Neuronal stem cell (in vitro differentiated cells): ENCODE measurements at regions not wholly inside any gene's neighbourhood (a gene's known extent, or its start where the extent isn't known, plus 50 kb on each side); places are given as distances from the start of the nearest gene placed in this dataset.

Experiments used
- DNase-seq: peaks from one replicate; pipeline ENCODE4 v3.0.0-alpha.2; 2013; ENCODE audit warnings: low spot score
- H2AFZ ChIP-seq: one replicate; pipeline ENCODE4 v1.6.1; 2013; ENCODE audit warnings: mild to moderate bottlenecking, low read length, inconsistent platforms
- H2AK5ac ChIP-seq: 2 replicates; pipeline ENCODE4 v1.6.1; 2013; ENCODE audit warnings: low read depth, mild to moderate bottlenecking, inconsistent platforms, low read length, moderate library complexity, mixed read lengths
- H2BK120ac ChIP-seq: 2 replicates; pipeline ENCODE4 v1.6.1; 2013; ENCODE audit warnings: low read depth, mild to moderate bottlenecking, inconsistent platforms, low read length, moderate library complexity, mixed read lengths
- H2BK12ac ChIP-seq: one replicate; pipeline ENCODE4 v1.6.1; 2013; ENCODE audit warnings: low read length, inconsistent platforms
- H2BK15ac ChIP-seq: 2 replicates; pipeline ENCODE4 v1.6.1; 2013; ENCODE audit warnings: mild to moderate bottlenecking, low read length, inconsistent platforms, mixed read lengths
- H2BK5ac ChIP-seq: one replicate; pipeline ENCODE4 v1.6.1; 2013; ENCODE audit warnings: inconsistent platforms, mild to moderate bottlenecking, low read length, moderate library complexity
- H3K14ac ChIP-seq: one replicate; pipeline ENCODE4 v1.6.1; 2013; ENCODE audit warnings: low read length, inconsistent platforms
- H3K18ac ChIP-seq: 2 replicates; pipeline ENCODE4 v1.6.1; 2013; ENCODE audit warnings: low read length, inconsistent platforms
- H3K23ac ChIP-seq: 2 replicates; pipeline ENCODE4 v1.6.1; 2013; ENCODE audit warnings: low read depth, mild to moderate bottlenecking, mixed read lengths, low read length, inconsistent platforms; ENCODE audit not compliant: poor library complexity
- H3K27ac ChIP-seq: replicated peaks from 3 replicates; pipeline ENCODE4 v1.5.1; 2013; ENCODE audit warnings: low read length, inconsistent platforms
- H3K27me3 ChIP-seq, 3 experiments: 2 replicates each; pipeline ENCODE4 v1.6.1; 2013; ENCODE audit warnings: low read length in 3 of 3, mild to moderate bottlenecking in 2 of 3, inconsistent platforms in 1 of 3, low read depth in 1 of 3, mixed read lengths in 1 of 3, moderate library complexity in 1 of 3; ENCODE audit not compliant: control insufficient read depth in 3 of 3, insufficient read depth in 3 of 3
- H3K36me3 ChIP-seq, 2 donors: replicated peaks in 1 of 2; 2 replicates each; pipeline ENCODE4 v1.6.1; 2013; ENCODE audit warnings: low read length in 2 of 2; ENCODE audit not compliant: control insufficient read depth in 2 of 2, insufficient read depth in 2 of 2
- H3K4ac ChIP-seq: 2 replicates; pipeline ENCODE4 v1.6.1; 2013; ENCODE audit warnings: inconsistent platforms, mild to moderate bottlenecking, low read length, moderate library complexity
- H3K4me1 ChIP-seq, 2 donors: 1 replicate in 1 of 2; 2 replicates in 1 of 2; pipeline ENCODE4 v1.6.1; 2013; ENCODE audit warnings: low read length in 2 of 2, low read depth in 1 of 2; ENCODE audit not compliant: control insufficient read depth in 2 of 2, insufficient read depth in 1 of 2
- H3K4me2 ChIP-seq: one replicate; pipeline ENCODE4 v1.6.1; 2013; ENCODE audit warnings: mild to moderate bottlenecking, low read length, inconsistent platforms; ENCODE audit not compliant: insufficient read depth, poor library complexity, severe bottlenecking
- H3K4me3 ChIP-seq, 2 donors: 2 replicates each; pipeline ENCODE4 v1.5.1; 2013; ENCODE audit warnings: low read length in 2 of 2, mild to moderate bottlenecking in 2 of 2, inconsistent platforms in 1 of 2, moderate library complexity in 1 of 2
- H3K79me1 ChIP-seq: one replicate; pipeline ENCODE4 v1.6.1; 2013; ENCODE audit warnings: low read depth, mild to moderate bottlenecking, inconsistent platforms, low read length, moderate library complexity
- H3K9ac ChIP-seq: one replicate; pipeline ENCODE4 v1.6.1; 2013; ENCODE audit warnings: mild to moderate bottlenecking, low read depth, low read length, inconsistent platforms; ENCODE audit not compliant: poor library complexity
- H3K9me3 ChIP-seq, 2 donors: replicated peaks in 1 of 2; 2 replicates each; pipeline versions ENCODE3 to v1.6.1; 2013; ENCODE audit warnings: low read length in 2 of 2, mild to moderate bottlenecking in 2 of 2, inconsistent platforms in 1 of 2, low read depth in 1 of 2, mixed read lengths in 1 of 2, moderate library complexity in 1 of 2; ENCODE audit not compliant: control insufficient read depth in 2 of 2, insufficient read depth in 1 of 2
- H4K8ac ChIP-seq: one replicate; pipeline ENCODE4 v1.6.1; 2013; ENCODE audit warnings: low read depth, mild to moderate bottlenecking, inconsistent platforms, low read length, moderate library complexity
- H4K91ac ChIP-seq: one replicate; pipeline ENCODE4 v1.6.1; 2013; ENCODE audit warnings: low read length, low read depth, mild to moderate bottlenecking, inconsistent platforms; ENCODE audit not compliant: poor library complexity
- WGBS, 2 donors: extraction: QIAGEN DNeasy Blood & Tissue Kit; methylation state at CpG; one replicate each; pipeline ENCODE4 v1.1.7; 2013; ENCODE audit warnings: missing lambda C conversion rate in 2 of 2, mixed read lengths in 1 of 2; ENCODE audit not compliant: insufficient read length in 2 of 2, insufficient replicate concordance in 1 of 2; ENCODE audit errors: extremely low coverage in 2 of 2; 5-methylcytosine and 5-hydroxymethylcytosine counted together

DNA sequence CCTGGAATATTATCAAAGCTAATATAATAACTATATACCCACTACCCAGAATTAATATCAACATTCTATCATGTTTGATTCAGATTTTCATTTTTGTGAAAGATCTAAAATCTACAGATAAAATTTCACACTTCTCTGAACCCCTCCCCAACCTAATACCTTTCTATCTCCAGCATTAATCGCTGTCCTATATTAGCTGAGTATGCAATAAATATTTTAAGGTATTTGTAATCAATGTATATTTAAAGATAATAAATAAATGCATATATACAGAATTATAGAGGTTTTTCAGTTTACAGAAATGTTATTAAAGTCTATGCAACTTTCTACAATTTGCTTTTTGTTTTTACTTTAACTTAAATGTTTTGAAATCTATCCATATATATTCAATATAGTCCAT is 156.7 kb upstream of the NRSN1 start:
- no peak overlapping the region for H2BK15ac ChIP-seq
- H3K9ac ChIP-seq, result no peak overlapping the region
- H2BK12ac ChIP-seq, result no peak overlapping the region
- H3K4ac ChIP-seq, result no peak overlapping the region
- WGBS, 2 donors, result no CpG with 5 or more reads among the region's 1 CpG
- no peaks in the 10 kb centered on the region for H3K79me1 ChIP-seq
- no peak overlapping the region for H2AK5ac ChIP-seq
- no peaks in the 10 kb centered on the region for H3K27me3 ChIP-seq
- H3K4me2 ChIP-seq, result no peak overlapping the region
- no peaks in the 10 kb centered on the region for H3K4me1 ChIP-seq
- H4K8ac ChIP-seq, result no peak overlapping the region
- H3K14ac ChIP-seq, result no peak overlapping the region
- H4K91ac ChIP-seq, result no peak overlapping the region
- no peak overlapping the region for H3K18ac ChIP-seq
- no peaks in the 10 kb centered on the region for H3K9me3 ChIP-seq
- H3K4me3 ChIP-seq, result no peak overlapping the region
- H3K36me3 ChIP-seq, result no peaks in the 10 kb centered on the region
- no peak overlapping the region for H3K23ac ChIP-seq
- no peak overlapping the region for H3K27ac ChIP-seq
- no peak for DNase-seq
- no peak overlapping the region for H2BK5ac ChIP-seq
- no peak overlapping the region for H2AFZ ChIP-seq
- no peak overlapping the region for H2BK120ac ChIP-seq

DNA sequence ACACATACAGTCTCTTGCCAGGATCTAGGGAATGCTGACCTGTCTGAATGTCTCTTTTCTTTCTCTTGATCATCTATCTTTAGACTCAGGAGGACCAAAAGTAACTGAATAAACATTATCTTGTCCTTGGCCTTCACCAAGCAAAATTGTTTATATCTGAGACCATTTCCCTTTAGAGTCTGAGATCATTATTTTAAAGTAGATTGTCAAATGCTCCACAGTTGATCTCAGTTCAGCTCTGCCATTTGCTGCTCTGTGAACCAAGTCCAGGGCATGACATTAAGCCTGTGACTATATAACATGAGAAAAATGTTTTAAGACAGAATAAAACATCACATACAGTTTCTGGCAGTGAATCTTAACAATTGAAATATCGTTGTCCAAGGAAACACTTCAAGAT is 148.3 kb upstream of the NRSN1 start:
- Histone ChIP-seq H3K27ac (no peak overlapping the region), H2AK5ac (no peak overlapping the region), H3K27me3 (no peaks in the 10 kb centered on the region), H3K14ac (no peak overlapping the region), H3K18ac (no peak overlapping the region), H3K36me3 (no peaks in the 10 kb centered on the region), H3K79me1 (no peaks in the 10 kb centered on the region), H3K9ac (no peak overlapping the region), H2BK5ac (no peak overlapping the region), H3K4me3 (no peak overlapping the region), H2AFZ (no peak overlapping the region), H3K4me1 (no peaks in the 10 kb centered on the region), H3K23ac (no peak overlapping the region), H2BK12ac (no peak overlapping the region), H3K4me2 (no peak overlapping the region), H3K4ac (no peak overlapping the region), H3K9me3 (no peaks in the 10 kb centered on the region), H2BK120ac (no peak overlapping the region), H2BK15ac (no peak overlapping the region), H4K8ac (no peak overlapping the region), H4K91ac (no peak overlapping the region)
- WGBS, 2 donors, result no CpG with 5 or more reads among the region's 1 CpG
- no peak for DNase-seq

DNA sequence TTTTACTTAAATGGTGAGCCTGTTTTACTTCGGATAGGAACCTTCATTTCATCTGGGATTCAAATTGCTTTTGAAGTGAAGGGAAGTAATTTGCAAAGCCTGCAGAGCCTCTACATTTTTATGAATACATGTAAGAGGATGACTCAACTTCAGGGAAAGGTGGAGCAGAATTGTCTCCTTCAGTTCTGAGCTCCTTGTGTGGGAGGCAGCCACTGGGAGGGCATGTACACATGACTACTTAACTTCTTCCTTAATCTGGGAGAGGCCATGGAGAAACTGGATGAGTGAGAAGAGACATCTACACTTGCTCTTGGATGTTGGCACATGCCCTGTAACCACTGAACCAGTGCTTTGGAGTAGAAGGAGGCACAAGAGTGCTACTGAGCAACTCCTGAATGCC is 145.1 kb upstream of the NRSN1 start:
- no peak for DNase-seq
- Histone ChIP-seq H3K18ac (peak overlapping the region; percentile 16), H3K9me3 (no peaks in the 10 kb centered on the region), H2BK12ac (no peak overlapping the region), H3K23ac (no peak overlapping the region), H3K14ac (no peak overlapping the region), H2BK120ac (no peak overlapping the region), H4K91ac (no peak overlapping the region), H3K4me2 (no peak overlapping the region), H3K27ac (no peak overlapping the region), H3K27me3 (no peaks in the 10 kb centered on the region), H3K4me3 (no peak overlapping the region), H3K79me1 (no peaks in the 10 kb centered on the region), H3K4me1 (peaks cover 1 to 2% of the 10 kb centered on the region in 2 donors), H3K9ac (no peak overlapping the region), H3K36me3 (no peaks in the 10 kb centered on the region), H3K4ac (no peak overlapping the region), H4K8ac (no peak overlapping the region), H2AFZ (no peak overlapping the region), H2BK15ac (no peak overlapping the region), H2BK5ac (no peak overlapping the region), H2AK5ac (no peak overlapping the region)
- no CpG with 5 or more reads among the region's 1 CpG for WGBS, 2 donors

DNA sequence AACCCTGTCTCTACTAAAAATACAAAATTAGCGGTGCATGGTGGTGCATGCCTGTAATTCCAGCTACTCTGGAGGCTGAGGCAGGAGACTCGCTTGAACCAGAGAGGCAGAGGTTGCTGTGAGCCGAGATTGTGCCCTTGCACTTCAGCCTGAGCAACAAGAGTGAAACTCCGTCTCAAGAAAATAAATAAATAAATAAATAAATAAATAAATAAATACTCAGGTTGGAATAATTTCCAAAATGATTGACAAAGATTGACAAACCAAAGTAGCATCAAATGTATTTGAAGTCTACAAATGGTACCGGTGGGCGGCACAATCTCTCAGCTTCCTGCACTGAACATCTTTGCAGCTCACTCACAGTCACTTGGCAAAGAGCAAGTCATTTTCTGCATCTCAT is 144.1 kb upstream of the NRSN1 start:
- Histone ChIP-seq H4K8ac (no peak overlapping the region), H3K27me3 (no peaks in the 10 kb centered on the region), H4K91ac (no peak overlapping the region), H2BK15ac (no peak overlapping the region), H3K23ac (no peak overlapping the region), H3K4me1 (peaks cover 1 to 2% of the 10 kb centered on the region in 2 donors), H2BK120ac (no peak overlapping the region), H3K4ac (no peak overlapping the region), H3K14ac (no peak overlapping the region), H2AFZ (no peak overlapping the region), H3K9me3 (no peaks in the 10 kb centered on the region), H3K4me2 (no peak overlapping the region), H3K79me1 (no peaks in the 10 kb centered on the region), H3K36me3 (no peaks in the 10 kb centered on the region), H3K4me3 (no peak overlapping the region), H3K18ac (no peak overlapping the region), H3K9ac (no peak overlapping the region), H2BK12ac (no peak overlapping the region), H2BK5ac (no peak overlapping the region), H2AK5ac (no peak overlapping the region), H3K27ac (no peak overlapping the region)
- no CpG with 5 or more reads among the region's 6 CpGs for whole genome bisulfite sequencing, 2 donors
- no peak for DNase-seq
